Common myeloid progenitor, CD34-positive (primary cell): ENCODE measurements at regions not wholly inside any gene's neighbourhood (a gene's known extent, or its start where the extent isn't known, plus 50 kb on each side); places are given as distances from the start of the nearest gene placed in this dataset.
"Not testable (repeated sequence)": the region's sequence is repeated elsewhere in the genome, so short reads cannot be mapped to it uniquely, and the experiment has no call there.

Source experiments
- CTCF ChIA-PET: fragments of 350-600 bp; sonication (Branson Sonifier 250); formaldehyde crosslinking; loops from one replicate; lab custom pipeline; 2021; ENCODE audit warnings: antibody characterized with exemption; lab: Charles Lee
- POLR2A ChIA-PET: fragments of 350-600 bp; sonication (Branson Sonifier 250); formaldehyde crosslinking; loops from one replicate; lab custom pipeline; 2021; ENCODE audit warnings: antibody characterized with exemption; lab: Charles Lee
- DNase-seq, 3 donors: peaks; one replicate each; pipeline versions ENCODE4 v3.0.0 to v3.0.0-alpha.2; 2013
- H3K27ac ChIP-seq, 2 experiments: 1 replicate in 1 of 2; 2 replicates in 1 of 2; pipeline ENCODE4 v1.7.0; 2013; ENCODE audit warnings: inconsistent platforms in 2 of 2, low read length in 2 of 2, mild to moderate bottlenecking in 2 of 2, low read depth in 1 of 2, moderate library complexity in 1 of 2; ENCODE audit not compliant: severe bottlenecking in 2 of 2, insufficient read depth in 1 of 2, poor library complexity in 1 of 2
- H3K27me3 ChIP-seq, 5 experiments: replicated peaks in 2 of 5; 1 replicate in 3 of 5; 2 replicates in 2 of 5; pipeline versions ENCODE4 v1.6.1 to v1.7.0; 2013; ENCODE audit warnings: low read length in 4 of 5, mild to moderate bottlenecking in 2 of 5, moderate library complexity in 2 of 5, inconsistent platforms in 1 of 5; ENCODE audit not compliant: insufficient read depth in 5 of 5, control insufficient read depth in 4 of 5
- H3K36me3 ChIP-seq, 4 experiments: 1 replicate in 2 of 4; 2 replicates in 2 of 4; pipeline versions ENCODE4 v1.6.1 to v1.7.0; 2013; ENCODE audit warnings: low read length in 3 of 4, control low read depth in 1 of 4, mild to moderate bottlenecking in 1 of 4; ENCODE audit not compliant: control insufficient read depth in 4 of 4, insufficient read depth in 4 of 4
- H3K4me1 ChIP-seq, 4 experiments: 1 replicate in 3 of 4; 2 replicates in 1 of 4; pipeline versions ENCODE4 v1.6.1 to v1.7.1; 2013; ENCODE audit warnings: low read length in 3 of 4, mild to moderate bottlenecking in 3 of 4, control low read depth in 1 of 4, inconsistent platforms in 1 of 4, moderate library complexity in 1 of 4; ENCODE audit not compliant: control insufficient read depth in 4 of 4, insufficient read depth in 4 of 4; ENCODE audit errors: control extremely low read depth in 1 of 4
- H3K4me3 ChIP-seq, 7 experiments: 1 replicate in 4 of 7; 2 replicates in 3 of 7; pipeline versions ENCODE4 v1.5.1 to v1.7.0; 2013; ENCODE audit warnings: mild to moderate bottlenecking in 7 of 7, low read length in 6 of 7, moderate library complexity in 6 of 7, inconsistent platforms in 2 of 7, low read depth in 2 of 7, control low read depth in 1 of 7; ENCODE audit not compliant: insufficient read depth in 4 of 7, control insufficient read depth in 1 of 7; ENCODE audit errors: extremely low read depth in 1 of 7
- H3K9me3 ChIP-seq, 5 experiments: 1 replicate in 4 of 5; 2 replicates in 1 of 5; pipeline versions ENCODE4 v1.6.1 to v1.7.1; 2013; ENCODE audit warnings: low read length in 4 of 5, mild to moderate bottlenecking in 2 of 5, inconsistent platforms in 1 of 5, low read depth in 1 of 5, moderate library complexity in 1 of 5; ENCODE audit not compliant: control insufficient read depth in 4 of 5, insufficient read depth in 2 of 5; ENCODE audit errors: control extremely low read depth in 1 of 5
- WGBS: methylation state at CpG from one replicate; pipeline ENCODE4 v1.1.5; 2013; ENCODE audit not compliant: insufficient coverage; 5-methylcytosine and 5-hydroxymethylcytosine counted together

GRCh38 chrY:26167332-26167731 lies 545.4 kb downstream of the CDY1 start:
- CTCF ChIA-PET, POLR2A ChIA-PET, H3K36me3 ChIP-seq, H3K9me3 ChIP-seq, H3K27ac ChIP-seq, DNase-seq, H3K4me3 ChIP-seq, H3K27me3 ChIP-seq, H3K4me1 ChIP-seq: not testable (repeated sequence)
- WGBS, result no CpG with 5 or more reads among the region's 2 CpGs

GRCh38 chrY:26179326-26179725 lies 557.4 kb downstream of the CDY1 start:
- POLR2A ChIA-PET, H3K27ac ChIP-seq, H3K27me3 ChIP-seq, H3K4me1 ChIP-seq, H3K4me3 ChIP-seq, H3K9me3 ChIP-seq, H3K36me3 ChIP-seq, CTCF ChIA-PET, DNase-seq: not testable (repeated sequence)
- WGBS, result no CpG with 5 or more reads among the region's 6 CpGs

- DNase-seq, H3K27ac ChIP-seq, H3K4me3 ChIP-seq, H3K4me1 ChIP-seq, CTCF ChIA-PET, H3K9me3 ChIP-seq, H3K27me3 ChIP-seq, H3K36me3 ChIP-seq, POLR2A ChIA-PET: not testable (repeated sequence)
- no CpG with 5 or more reads among the region's 1 CpG for WGBS
These were observed 603.1 kb downstream of the CDY1 start for GRCh38 chrY:26224974-26225373.

GRCh38 chrY:26225468-26225867 lies 603.6 kb downstream of the CDY1 start:
- H3K4me1 ChIP-seq, H3K4me3 ChIP-seq, DNase-seq, H3K27me3 ChIP-seq, POLR2A ChIA-PET, H3K27ac ChIP-seq, H3K9me3 ChIP-seq, CTCF ChIA-PET, H3K36me3 ChIP-seq: not testable (repeated sequence)
- WGBS, result no CpG with 5 or more reads among the region's 1 CpG

GRCh38 chrY:26240944-26241343 lies 619.0 kb downstream of the CDY1 start:
- H3K4me1 ChIP-seq, H3K4me3 ChIP-seq, DNase-seq, H3K36me3 ChIP-seq, H3K27me3 ChIP-seq, H3K9me3 ChIP-seq, POLR2A ChIA-PET, CTCF ChIA-PET, H3K27ac ChIP-seq: not testable (repeated sequence)
- no CpG with 5 or more reads among the region's 5 CpGs for WGBS

- H3K9me3 ChIP-seq, POLR2A ChIA-PET, H3K27ac ChIP-seq, H3K36me3 ChIP-seq, DNase-seq, H3K27me3 ChIP-seq, H3K4me1 ChIP-seq, CTCF ChIA-PET, H3K4me3 ChIP-seq: not testable (repeated sequence)
These were observed 632.3 kb downstream of the CDY1 start for GRCh38 chrY:26254262-26254661.

- H3K27ac ChIP-seq, H3K4me1 ChIP-seq, H3K4me3 ChIP-seq, H3K36me3 ChIP-seq, POLR2A ChIA-PET, DNase-seq, CTCF ChIA-PET, H3K9me3 ChIP-seq, H3K27me3 ChIP-seq: not testable (repeated sequence)
- no CpG with 5 or more reads among the region's 3 CpGs for WGBS
These were observed 643.5 kb downstream of the CDY1 start for GRCh38 chrY:26265449-26265848.
